IPS-15b (cell line): ENCODE measurements at regions not wholly inside any gene's neighbourhood (a gene's known extent, or its start where the extent isn't known, plus 50 kb on each side); places are given as distances from the start of the nearest gene placed in this dataset.
"Not testable (repeated sequence)": the region's sequence is repeated elsewhere in the genome, so short reads cannot be mapped to it uniquely, and the experiment has no call there.

Experiments used
- H3K27me3 ChIP-seq: one replicate; pipeline ENCODE4 v1.6.1; 2013; ENCODE audit warnings: low read length; ENCODE audit not compliant: control insufficient read depth, insufficient read depth
- H3K36me3 ChIP-seq: one replicate; pipeline ENCODE4 v1.6.1; 2013; ENCODE audit warnings: low read length; ENCODE audit not compliant: control insufficient read depth, insufficient read depth
- H3K4me1 ChIP-seq: one replicate; pipeline ENCODE4 v1.6.1; 2013; ENCODE audit warnings: mild to moderate bottlenecking, low read length; ENCODE audit not compliant: control insufficient read depth, insufficient read depth
- H3K4me3 ChIP-seq: one replicate; pipeline ENCODE4 v1.5.1; 2013; ENCODE audit warnings: low read depth, low read length
- H3K9ac ChIP-seq: one replicate; pipeline ENCODE4 v1.6.1; 2013; ENCODE audit warnings: low read depth, mild to moderate bottlenecking, low read length
- H3K9me3 ChIP-seq: one replicate; pipeline ENCODE4 v1.6.1; 2013; ENCODE audit warnings: mild to moderate bottlenecking, low read length; ENCODE audit not compliant: control insufficient read depth, insufficient read depth

DNA sequence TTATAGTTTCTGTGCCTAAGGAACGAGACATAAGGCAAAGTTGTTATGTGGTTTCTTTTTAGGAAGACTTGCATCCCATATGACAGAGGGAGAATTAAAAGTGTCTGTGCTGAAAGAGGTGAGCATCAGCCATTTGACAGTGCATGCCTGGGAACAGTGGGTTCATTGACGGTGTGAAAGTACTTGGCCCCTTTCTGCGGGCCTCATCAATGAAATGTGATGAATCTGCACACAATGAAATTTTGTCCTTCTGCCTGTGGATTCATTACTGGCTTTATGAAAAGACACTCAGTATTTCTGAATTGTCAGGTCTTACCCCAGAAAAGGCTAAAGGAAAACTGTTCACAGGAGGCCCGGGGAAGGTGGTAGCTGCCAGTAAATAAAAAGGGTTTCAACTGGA lies 295.8 kb downstream of the FOXO1 start:
- H3K36me3 ChIP-seq = no peaks in the 10 kb centered on the region
- no peaks in the 10 kb centered on the region for H3K4me1 ChIP-seq
- no peaks in the 10 kb centered on the region for H3K27me3 ChIP-seq
- H3K4me3 ChIP-seq = no peak overlapping the region
- H3K9me3 ChIP-seq = no peaks in the 10 kb centered on the region
- no peak overlapping the region for H3K9ac ChIP-seq

GRCh38 chr13:40371531-40372125 lies 294.8 kb downstream of the FOXO1 start:
- H3K4me3 ChIP-seq = no peak overlapping the region
- no peaks in the 10 kb centered on the region for H3K4me1 ChIP-seq
- no peaks in the 10 kb centered on the region for H3K36me3 ChIP-seq

GRCh38 chr13:40373608-40374007 lies 292.8 kb downstream of the FOXO1 start:
- H3K9ac ChIP-seq, H3K4me3 ChIP-seq, H3K36me3 ChIP-seq, H3K4me1 ChIP-seq, H3K27me3 ChIP-seq, H3K9me3 ChIP-seq: not testable (repeated sequence)

More at GRCh38 chr13:40371531-40372125, 294.8 kb downstream of the FOXO1 start:
- H3K9ac ChIP-seq = no peak overlapping the region
- H3K27me3 ChIP-seq = no peaks in the 10 kb centered on the region
- H3K9me3 ChIP-seq = no peaks in the 10 kb centered on the region

DNA sequence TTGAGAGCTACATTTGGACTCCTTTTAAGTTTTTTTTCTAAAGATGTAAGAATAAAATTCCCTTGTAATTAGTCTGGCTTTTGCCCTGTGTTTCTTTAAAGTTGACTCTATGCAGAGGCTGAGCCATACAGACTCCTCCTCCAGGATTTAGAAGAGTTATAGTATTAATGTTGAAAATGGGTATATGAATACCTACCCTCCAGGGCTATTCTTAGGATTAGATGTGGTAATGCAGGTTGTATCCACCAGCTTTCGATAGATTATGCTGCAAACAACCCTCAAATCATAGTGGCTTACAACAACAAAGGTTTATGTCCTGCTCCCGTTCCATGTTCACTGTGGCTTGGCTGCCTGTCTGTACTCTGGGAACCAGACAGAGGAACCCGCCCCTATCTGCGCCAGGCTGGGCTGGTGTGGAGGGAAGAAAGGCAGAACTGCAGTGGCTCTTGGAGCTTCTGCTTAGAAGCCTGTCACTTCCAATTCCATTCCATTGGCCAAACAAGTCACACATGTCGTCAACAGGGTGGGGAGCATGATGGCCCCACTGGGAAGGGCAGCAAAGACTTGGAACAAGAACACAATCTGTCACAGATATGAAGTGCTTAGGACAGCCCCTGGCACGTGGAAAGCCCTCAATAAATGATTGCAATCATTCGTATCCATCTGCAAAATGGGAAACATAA lies 290.8 kb downstream of the FOXO1 start:
- Histone ChIP-seq H3K36me3 (no peaks in the 10 kb centered on the region), H3K4me1 (peaks cover 2% of the 10 kb centered on the region), H3K27me3 (no peaks in the 10 kb centered on the region), H3K9me3 (no peaks in the 10 kb centered on the region), H3K4me3 (no peak overlapping the region), H3K9ac (no peak overlapping the region)

- peaks cover 2% of the 10 kb centered on the region for H3K4me1 ChIP-seq
- H3K27me3 ChIP-seq = no peaks in the 10 kb centered on the region
- no peaks in the 10 kb centered on the region for H3K36me3 ChIP-seq
- no peak overlapping the region for H3K4me3 ChIP-seq
- no peaks in the 10 kb centered on the region for H3K9me3 ChIP-seq
- H3K9ac ChIP-seq = no peak overlapping the region
These were observed 290.1 kb downstream of the FOXO1 start for GRCh38 chr13:40376296-40376849.

- Histone ChIP-seq H3K9ac (no peak overlapping the region), H3K36me3 (no peaks in the 10 kb centered on the region), H3K4me3 (no peak overlapping the region), H3K27me3 (no peaks in the 10 kb centered on the region), H3K9me3 (no peaks in the 10 kb centered on the region), H3K4me1 (peaks cover 2% of the 10 kb centered on the region)
These were observed 289.4 kb downstream of the FOXO1 start for GRCh38 chr13:40376867-40377535.

- no peaks in the 10 kb centered on the region for H3K27me3 ChIP-seq
- H3K4me3 ChIP-seq = no peak overlapping the region
- H3K9me3 ChIP-seq = no peaks in the 10 kb centered on the region
- H3K36me3 ChIP-seq = no peaks in the 10 kb centered on the region
- H3K4me1 ChIP-seq = peaks cover 2% of the 10 kb centered on the region
- H3K9ac ChIP-seq = no peak overlapping the region
These were observed 288.7 kb downstream of the FOXO1 start for GRCh38 chr13:40377783-40378182.

- H3K9me3 ChIP-seq = no peaks in the 10 kb centered on the region
- H3K4me3 ChIP-seq = no peak overlapping the region
- H3K4me1 ChIP-seq = peaks cover 5% of the 10 kb centered on the region
These were observed 287.2 kb downstream of the FOXO1 start for GRCh38 chr13:40379196-40379595.

GRCh38 chr13:40379794-40380578 lies 286.5 kb downstream of the FOXO1 start:
- Histone ChIP-seq H3K4me1 (peaks cover 5% of the 10 kb centered on the region), H3K9me3 (no peaks in the 10 kb centered on the region), H3K27me3 (no peaks in the 10 kb centered on the region), H3K4me3 (peak overlapping the region; percentile 35), H3K36me3 (no peaks in the 10 kb centered on the region), H3K9ac (no peak overlapping the region)

More at GRCh38 chr13:40379196-40379595, 287.2 kb downstream of the FOXO1 start:
- no peak overlapping the region for H3K9ac ChIP-seq
- H3K27me3 ChIP-seq = no peaks in the 10 kb centered on the region
- H3K36me3 ChIP-seq = no peaks in the 10 kb centered on the region

DNA sequence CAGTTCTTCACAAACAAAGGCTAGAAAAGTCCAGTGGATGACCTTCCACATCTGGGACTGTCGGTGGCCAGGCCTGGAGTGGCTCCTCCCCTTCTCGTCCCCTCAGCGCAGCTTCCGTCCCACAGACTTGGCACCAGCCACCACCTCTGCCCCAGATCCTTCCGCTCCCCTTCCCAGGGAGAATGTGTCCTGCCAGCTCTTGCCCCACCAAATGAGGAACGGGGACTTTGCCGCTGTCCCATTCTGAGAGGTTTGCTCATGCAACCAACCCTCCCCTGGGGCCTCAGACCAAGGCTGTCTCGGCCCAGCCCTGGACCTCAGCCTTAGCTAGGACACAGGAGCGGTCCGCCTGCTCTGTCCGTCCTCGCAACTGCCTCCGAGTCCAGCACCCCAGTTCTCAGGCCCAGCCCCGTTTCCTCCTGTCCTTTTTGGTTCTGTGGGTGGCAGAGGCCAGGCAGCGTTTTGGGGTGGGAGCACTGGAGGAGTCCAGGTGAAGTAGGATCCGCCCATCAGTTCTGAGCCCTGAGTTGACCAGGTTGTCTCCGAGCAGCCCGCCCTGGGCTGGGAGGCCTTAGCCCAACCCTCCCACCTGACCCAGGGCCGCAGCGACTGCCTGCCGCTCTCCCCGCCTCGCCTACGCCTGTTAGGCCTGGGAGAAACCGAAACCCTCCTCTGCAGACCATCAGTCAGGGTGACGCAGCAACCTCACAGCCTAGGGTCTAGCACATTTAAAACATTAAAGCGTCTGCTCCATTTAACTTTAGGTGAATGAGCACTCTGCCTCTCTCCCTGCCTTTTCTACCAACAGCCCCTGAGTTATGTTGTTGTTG lies 284.3 kb downstream of the FOXO1 start:
- Histone ChIP-seq H3K36me3 (no peaks in the 10 kb centered on the region), H3K9ac (no peak overlapping the region), H3K27me3 (no peaks in the 10 kb centered on the region), H3K4me1 (peaks cover 5% of the 10 kb centered on the region), H3K4me3 (no peak overlapping the region), H3K9me3 (no peaks in the 10 kb centered on the region)

DNA sequence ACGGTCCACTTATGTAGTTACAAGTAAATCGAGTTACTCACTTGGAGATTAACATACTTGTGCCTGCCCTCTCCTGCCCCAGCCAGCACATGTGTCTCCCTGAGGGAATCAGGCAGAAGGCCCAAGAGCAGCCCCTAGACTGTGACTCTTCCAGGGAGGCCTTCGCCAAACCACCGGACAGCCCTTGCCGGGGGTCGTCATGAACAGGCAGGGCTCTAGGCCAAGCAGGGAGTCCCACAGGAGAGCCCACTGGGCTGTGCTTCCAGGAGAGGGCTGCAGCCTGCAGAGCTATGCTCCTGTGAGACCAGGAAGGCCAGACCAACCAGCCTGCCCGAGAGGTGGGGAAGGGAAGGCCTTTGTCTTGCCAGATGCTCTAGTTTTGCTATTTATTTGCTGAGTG lies 283.3 kb downstream of the FOXO1 start:
- Histone ChIP-seq H3K27me3 (no peaks in the 10 kb centered on the region), H3K9ac (no peak overlapping the region), H3K4me1 (peaks cover 5% of the 10 kb centered on the region), H3K4me3 (no peak overlapping the region), H3K9me3 (no peaks in the 10 kb centered on the region), H3K36me3 (no peaks in the 10 kb centered on the region)
